HG03103 (cell line): ENCODE measurements at regions not wholly inside any gene's neighbourhood (a gene's known extent, or its start where the extent isn't known, plus 50 kb on each side); places are given as distances from the start of the nearest gene placed in this dataset.
A peak's percentile ranks its signal among the peaks of the same experiment; 100 is the strongest.

ENCODE experiments used
- ATAC-seq: cut with Tn5 transposase; IDR thresholded peaks from one replicate; pipeline ENCODE4 v1.9.1; 2021; ENCODE audit warnings: low read depth; ENCODE audit not compliant: unreplicated experiment

GRCh38 chr6:105492706-105493673, 90.1 kb upstream of the PREP start:
- ATAC-seq = peak; percentile 70

- no peak for ATAC-seq
Measured at GRCh38 chr6:105489216-105489530, 86.3 kb upstream of the PREP start.

- no peak for ATAC-seq
Measured at GRCh38 chr6:105488516-105489215, 85.8 kb upstream of the PREP start.

DNA sequence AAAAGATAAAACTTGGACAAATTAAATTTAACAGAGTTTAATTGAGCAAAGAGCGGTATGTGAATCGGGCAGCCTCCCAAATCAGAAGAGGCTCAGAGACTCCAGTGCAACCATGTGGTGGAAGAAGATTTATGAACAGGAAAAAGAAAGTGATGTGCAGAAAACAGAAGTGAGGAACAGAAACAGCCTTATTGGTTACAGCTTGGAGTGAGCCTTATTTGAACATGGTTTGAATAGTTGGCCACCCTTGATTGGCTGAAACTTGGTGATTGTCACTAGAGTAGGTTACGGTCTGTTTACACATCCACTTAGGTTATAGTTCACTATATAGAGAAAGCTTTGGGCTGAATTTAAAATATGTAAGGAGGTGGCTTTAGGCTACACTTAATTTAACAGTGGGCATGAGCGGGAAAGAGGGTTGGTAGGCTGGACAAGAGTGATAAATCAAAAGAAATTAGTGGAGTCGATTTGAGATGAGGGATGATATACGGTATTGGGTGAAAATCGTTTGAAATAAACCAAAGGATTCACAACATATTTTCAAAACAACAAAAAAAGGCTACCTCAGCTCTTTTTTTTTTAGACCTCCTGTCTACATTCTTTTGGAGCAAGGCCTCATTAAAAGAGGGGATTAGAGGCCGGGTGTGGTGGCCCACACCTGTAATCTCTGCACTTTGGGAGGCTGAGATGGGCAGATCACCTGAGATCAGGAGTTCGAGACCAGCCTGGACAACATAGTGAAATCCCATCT, 84.3 kb upstream of the PREP start:
- no peak for ATAC-seq

DNA sequence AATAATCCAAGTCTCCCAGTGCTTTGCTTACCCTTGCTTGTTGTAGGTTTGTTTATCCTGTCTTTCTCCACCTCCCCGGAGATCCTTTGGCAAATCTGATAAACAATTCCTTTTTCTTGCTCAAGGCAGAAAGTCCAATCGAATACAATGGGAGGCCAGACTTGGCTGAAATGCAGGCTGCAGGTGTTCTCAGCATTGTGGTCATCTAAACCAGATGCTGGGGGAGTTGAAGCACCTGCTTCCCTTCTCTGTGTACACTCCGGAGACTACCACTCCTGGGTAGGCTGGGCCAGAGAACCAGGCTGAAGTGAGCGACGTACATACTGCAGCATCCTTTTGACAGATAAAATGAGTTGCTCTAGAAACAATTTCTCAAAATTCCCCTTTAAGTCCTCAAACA, 82.6 kb upstream of the PREP start:
- ATAC-seq = no peak

DNA sequence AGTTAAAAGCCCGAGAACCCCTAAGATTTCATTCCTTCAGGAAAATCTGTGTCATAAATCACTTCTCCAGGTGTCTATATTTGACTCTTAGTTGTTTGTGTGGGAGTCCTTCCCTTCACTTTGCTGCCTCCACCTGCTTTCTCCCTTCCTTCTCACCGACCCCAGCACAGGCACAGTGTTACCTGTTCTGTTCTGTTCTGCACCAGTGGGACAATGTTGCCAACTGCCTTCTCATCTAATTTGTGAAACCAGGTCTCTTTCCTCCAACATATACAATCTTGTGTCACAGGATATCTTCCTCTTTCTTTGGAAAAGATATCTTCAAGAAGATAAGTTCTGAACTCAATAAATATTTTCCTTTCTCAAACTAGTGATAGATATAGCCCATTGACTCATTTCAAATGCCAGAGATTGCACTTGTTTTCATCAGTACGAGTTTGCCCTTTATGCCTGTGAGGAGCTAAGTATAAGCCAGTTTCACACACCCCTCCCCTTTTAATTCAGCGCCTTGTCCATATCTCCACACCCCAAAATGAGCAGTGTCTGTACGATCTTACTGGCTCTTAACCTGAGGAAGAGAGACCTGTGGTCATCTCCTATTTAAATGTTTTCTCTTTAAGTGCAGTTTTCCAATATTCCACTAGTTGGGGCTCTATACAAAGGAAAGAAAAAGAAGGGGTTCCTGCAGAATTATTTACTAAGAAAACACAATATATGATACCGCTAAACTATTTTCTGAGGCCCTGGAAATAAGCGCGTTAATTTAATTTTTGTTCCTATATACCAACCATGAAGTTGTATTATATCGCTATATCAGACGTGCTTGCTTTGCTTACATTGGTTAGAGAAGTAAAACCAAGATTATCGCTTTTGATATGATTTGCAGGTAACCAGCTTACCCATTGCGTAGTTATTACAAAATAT, 81.6 kb upstream of the PREP start:
- no peak for ATAC-seq

DNA sequence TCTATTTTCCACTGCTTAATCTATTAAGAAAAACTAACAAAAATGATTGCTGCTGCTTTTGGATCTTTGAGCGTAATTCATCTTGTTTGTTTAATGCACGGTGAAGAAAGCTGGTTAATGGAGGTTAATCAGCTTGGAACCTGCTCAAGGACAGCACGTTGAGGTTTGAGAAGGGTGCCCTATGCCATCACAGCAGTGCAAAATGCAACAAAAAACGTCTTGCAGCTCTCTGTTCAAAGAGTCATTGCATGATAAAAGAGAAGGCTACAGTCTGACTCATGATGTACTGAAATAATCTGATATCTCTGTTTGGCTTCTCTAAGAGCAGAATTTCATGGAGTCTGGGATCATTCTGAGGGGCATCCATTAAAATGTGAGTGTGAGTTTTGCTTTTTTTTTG, 80.6 kb upstream of the PREP start:
- ATAC-seq = no peak

DNA sequence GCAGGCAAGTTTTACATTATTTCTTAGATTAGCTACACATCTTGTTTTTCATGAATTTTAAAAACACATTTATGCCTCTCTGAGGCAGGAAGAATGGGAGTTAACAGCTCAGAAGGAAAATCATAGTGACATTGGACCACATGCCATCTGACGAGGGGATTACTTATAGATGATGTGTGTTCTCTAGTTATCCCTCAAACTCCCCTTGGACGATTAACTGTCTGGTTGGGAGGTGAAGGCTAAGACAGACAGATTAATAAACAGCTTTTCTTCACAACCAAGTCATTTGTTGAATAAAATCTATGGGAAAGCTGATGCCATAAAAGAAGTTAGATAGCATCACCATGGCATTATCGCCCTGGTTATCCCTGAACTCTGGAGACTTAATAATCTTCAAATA, 80.0 kb upstream of the PREP start:
- no peak for ATAC-seq

- ATAC-seq = no peak
Measured at GRCh38 chr6:105482227-105482844, 79.5 kb upstream of the PREP start.

DNA sequence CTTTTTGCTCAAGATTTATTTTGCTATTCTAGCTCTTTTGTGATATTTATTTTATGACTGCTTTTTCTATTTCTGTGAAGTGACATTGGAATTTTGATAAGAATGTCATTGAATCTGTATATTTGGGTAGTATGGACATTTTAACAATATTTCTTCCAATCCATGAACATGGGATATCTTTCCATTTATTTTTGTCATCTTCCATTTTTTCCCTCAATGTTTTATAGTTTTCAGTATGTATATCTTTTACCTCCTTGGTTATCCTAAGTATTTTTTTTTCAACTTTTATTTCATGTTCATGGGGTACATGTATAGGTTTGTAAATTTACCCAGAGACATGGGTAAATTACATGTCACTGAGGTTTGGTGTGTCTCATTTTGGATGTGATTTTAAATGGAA, 74.1 kb upstream of the PREP start:
- ATAC-seq = no peak

DNA sequence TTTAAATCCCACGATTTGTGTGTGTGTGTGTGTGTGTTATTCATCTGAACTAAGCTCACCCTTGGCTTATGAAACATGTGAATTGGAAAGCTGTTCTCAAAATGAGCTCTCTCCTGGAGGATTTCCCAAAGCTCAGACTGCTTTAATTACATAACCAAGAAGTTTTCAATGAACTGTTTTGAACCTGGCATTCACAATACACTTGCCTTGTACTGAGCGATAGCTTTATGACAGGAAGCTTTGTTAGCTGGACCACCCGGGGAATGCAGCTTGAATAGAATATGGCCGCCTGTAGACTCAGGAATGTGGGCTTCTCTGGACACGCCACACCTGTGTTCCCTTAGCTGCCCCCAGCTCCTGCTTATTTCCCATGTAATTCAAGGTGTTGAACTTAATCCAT, 71.4 kb upstream of the PREP start:
- no peak for ATAC-seq

DNA sequence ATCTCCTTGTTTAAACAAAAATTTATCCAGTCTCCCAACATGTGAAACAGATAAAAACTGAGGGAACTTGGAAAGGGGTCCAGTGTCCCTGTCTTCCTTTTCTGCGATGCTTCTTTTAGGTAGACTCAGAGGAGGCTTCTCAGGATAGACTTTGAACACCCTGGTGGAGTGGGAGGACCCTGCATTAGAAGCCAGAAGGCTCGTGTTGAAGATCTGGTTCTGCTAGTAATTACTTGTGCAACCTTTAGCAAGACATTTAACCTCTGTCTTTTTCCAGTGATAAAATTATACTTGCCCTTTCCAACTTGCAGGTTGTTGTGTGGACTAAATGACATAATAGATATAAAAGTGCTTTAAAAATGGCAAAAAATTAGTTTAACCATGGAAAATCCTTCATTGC, 67.1 kb upstream of the PREP start:
- ATAC-seq = no peak

GRCh38 chr6:105468850-105469249, 66.0 kb upstream of the PREP start:
- no peak for ATAC-seq

DNA sequence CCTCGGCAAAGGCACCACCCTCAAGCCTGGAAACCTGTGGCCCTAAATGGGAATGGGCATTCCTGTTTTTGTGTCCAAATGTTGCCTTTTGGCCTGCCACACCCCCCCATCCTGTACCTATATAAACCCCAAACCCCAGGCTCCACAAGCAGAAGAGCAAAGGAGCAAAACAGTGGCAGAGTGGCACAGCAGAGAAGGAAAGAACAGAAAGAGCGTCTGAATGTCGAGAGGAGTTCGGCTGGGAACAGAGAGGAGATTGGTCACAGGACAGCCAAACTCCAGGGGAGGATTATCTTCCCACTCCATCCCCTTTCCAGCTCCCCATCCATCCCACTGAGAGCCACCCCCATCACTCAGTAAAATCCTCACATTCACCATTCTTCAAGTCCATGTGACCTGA, 58.0 kb upstream of the PREP start:
- no peak for ATAC-seq

- ATAC-seq = no peak
Measured at GRCh38 chr6:105459864-105460263, 57.0 kb upstream of the PREP start.

DNA sequence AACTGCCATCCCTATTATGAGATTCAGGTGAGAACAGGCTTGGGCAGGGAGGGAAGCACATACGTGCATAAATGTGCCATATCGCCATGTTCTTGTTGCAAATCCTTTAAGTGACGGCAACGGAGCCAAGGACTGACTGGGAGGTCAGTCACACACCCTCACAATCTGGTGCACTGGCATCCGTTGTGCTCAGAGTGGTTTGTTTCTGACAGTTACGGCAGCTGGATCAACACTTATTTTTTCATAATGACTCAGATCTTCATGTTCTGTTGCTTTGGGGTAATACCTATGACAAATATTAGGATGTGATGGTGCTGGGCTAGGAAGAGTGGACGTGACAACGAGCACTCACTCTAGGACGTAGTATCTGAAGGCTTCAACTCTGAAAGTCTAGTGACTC, 56.2 kb upstream of the PREP start:
- ATAC-seq = peak; percentile 94

GRCh38 chr6:105458551-105458950, 55.7 kb upstream of the PREP start:
- ATAC-seq = no peak

- ATAC-seq = no peak
Measured at GRCh38 chr6:105458084-105458483, 55.2 kb upstream of the PREP start.

- ATAC-seq = no peak
Measured at GRCh38 chr6:105453968-105454367, 51.1 kb upstream of the PREP start.
